Nephron progenitor cell (in vitro differentiated cells): ENCODE measurements at regions not wholly inside any gene's neighbourhood (a gene's known extent, or its start where the extent isn't known, plus 50 kb on each side); places are given as distances from the start of the nearest gene placed in this dataset.

ENCODE experiments used
- DNase-seq: peaks from one replicate; pipeline ENCODE4 v3.0.0; 2021
- H3K27ac Mint-ChIP-seq: 2 replicates; pipeline ENCODE4 v1.8.0; 2021; ENCODE audit warnings: mild to moderate bottlenecking, moderate library complexity, mixed read lengths
- H3K27me3 Mint-ChIP-seq: 2 replicates; pipeline ENCODE4 v1.8.0; 2021; ENCODE audit warnings: mild to moderate bottlenecking, low read depth, mixed read lengths; ENCODE audit not compliant: poor library complexity
- H3K36me3 Mint-ChIP-seq: 2 replicates; pipeline ENCODE4 v1.8.0; 2021; ENCODE audit warnings: low read depth, mixed read lengths
- H3K4me1 Mint-ChIP-seq: 2 replicates; pipeline ENCODE4 v1.8.0; 2021; ENCODE audit warnings: mixed read lengths
- H3K4me3 Mint-ChIP-seq: 2 replicates; pipeline ENCODE4 v1.8.0; 2021; ENCODE audit warnings: mild to moderate bottlenecking, moderate library complexity, mixed read lengths
- H3K9me3 Mint-ChIP-seq: 2 replicates; pipeline ENCODE4 v1.8.0; 2021; ENCODE audit warnings: mild to moderate bottlenecking, moderate library complexity, mixed read lengths
- CTCF ChIP-seq: fragments of 200-600 bp; sonication (generic); IDR thresholded peaks from 2 replicates; pipeline ENCODE4 v1.5.0; 2021; ENCODE audit warnings: antibody characterized with exemption

GRCh38 chr1:221098471-221099405 is 219.5 kb downstream of the HLX start:
- H3K27ac Mint-ChIP-seq, result no peak overlapping the region
- peaks cover 5% of the 10 kb centered on the region for H3K27me3 Mint-ChIP-seq
- H3K4me1 Mint-ChIP-seq, result peaks cover 11% of the 10 kb centered on the region
- DNase-seq, result no peak
- no peak for TF ChIP-seq CTCF
- no peak overlapping the region for H3K4me3 Mint-ChIP-seq
- H3K36me3 Mint-ChIP-seq, result no peaks in the 10 kb centered on the region
- H3K9me3 Mint-ChIP-seq, result peaks cover 27% of the 10 kb centered on the region

- no peak for TF ChIP-seq CTCF
- Mint-ChIP-seq H3K27me3 (peaks cover 6% of the 10 kb centered on the region), H3K36me3 (no peaks in the 10 kb centered on the region), H3K9me3 (peaks cover 20% of the 10 kb centered on the region), H3K4me3 (no peak overlapping the region), H3K4me1 (peaks cover 4% of the 10 kb centered on the region), H3K27ac (no peak overlapping the region)
- no peak for DNase-seq
Observed at GRCh38 chr1:221099747-221100595, 220.7 kb downstream of the HLX start.

GRCh38 chr1:221100611-221101010 is 221.4 kb downstream of the HLX start:
- H3K27ac Mint-ChIP-seq, result no peak overlapping the region
- H3K9me3 Mint-ChIP-seq, result peaks cover 16% of the 10 kb centered on the region
- no peak for DNase-seq
- no peaks in the 10 kb centered on the region for H3K36me3 Mint-ChIP-seq
- no peak for TF ChIP-seq CTCF
- peaks cover 4% of the 10 kb centered on the region for H3K4me1 Mint-ChIP-seq
- no peak overlapping the region for H3K4me3 Mint-ChIP-seq
- peaks cover 4% of the 10 kb centered on the region for H3K27me3 Mint-ChIP-seq

- no peaks in the 10 kb centered on the region for H3K36me3 Mint-ChIP-seq
- no peak overlapping the region for H3K27ac Mint-ChIP-seq
- no peak overlapping the region for H3K4me3 Mint-ChIP-seq
- DNase-seq, result no peak
- peaks cover 13% of the 10 kb centered on the region for H3K9me3 Mint-ChIP-seq
- H3K4me1 Mint-ChIP-seq, result peaks cover 4% of the 10 kb centered on the region
- no peak for TF ChIP-seq CTCF
- H3K27me3 Mint-ChIP-seq, result peaks cover 4% of the 10 kb centered on the region
Observed at GRCh38 chr1:221101807-221102605, 222.8 kb downstream of the HLX start.

- no peak for DNase-seq
- TF ChIP-seq CTCF, result no peak
- Mint-ChIP-seq H3K4me3 (no peak overlapping the region), H3K36me3 (no peaks in the 10 kb centered on the region), H3K4me1 (peaks cover under 1% of the 10 kb centered on the region), H3K27me3 (peaks cover 6% of the 10 kb centered on the region), H3K27ac (no peak overlapping the region), H3K9me3 (peaks cover 11% of the 10 kb centered on the region)
Observed at GRCh38 chr1:221104596-221104995, 225.4 kb downstream of the HLX start.
